ENCODE measurements at regions not wholly inside any gene's neighbourhood (a gene's known extent, or its start where the extent isn't known, plus 50 kb on each side); places are given as distances from the start of the nearest gene placed in this dataset.

DNA sequence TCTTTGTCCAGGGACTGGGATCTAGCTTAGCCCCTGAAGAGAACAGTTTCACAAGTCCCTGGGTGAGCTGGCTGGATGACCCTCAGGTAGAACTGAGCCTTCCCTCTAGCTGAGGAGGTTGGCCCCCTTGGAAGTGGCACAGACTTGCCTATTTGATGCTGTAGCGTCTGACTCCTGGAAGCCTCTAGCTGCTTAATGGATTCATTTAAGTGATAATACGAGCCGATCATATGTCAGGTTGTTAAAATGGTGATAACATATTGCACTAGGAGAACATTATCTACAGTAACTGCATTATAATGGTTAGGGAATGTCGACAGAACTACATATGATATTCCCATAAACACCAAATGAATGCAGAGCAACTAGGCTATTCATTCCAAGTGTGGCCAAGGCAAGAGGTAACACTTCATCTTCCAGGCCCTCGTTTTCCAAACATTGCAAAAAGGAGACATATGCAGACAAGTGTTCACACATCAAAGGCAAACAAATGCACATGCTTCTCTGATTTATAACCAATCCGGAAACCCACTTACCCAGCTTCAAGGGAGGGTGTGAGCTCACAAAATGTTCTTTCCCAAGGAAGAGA lies 340.1 kb upstream of the PLXNA2 start:
- TF ChIP-seq, protein P1, sequence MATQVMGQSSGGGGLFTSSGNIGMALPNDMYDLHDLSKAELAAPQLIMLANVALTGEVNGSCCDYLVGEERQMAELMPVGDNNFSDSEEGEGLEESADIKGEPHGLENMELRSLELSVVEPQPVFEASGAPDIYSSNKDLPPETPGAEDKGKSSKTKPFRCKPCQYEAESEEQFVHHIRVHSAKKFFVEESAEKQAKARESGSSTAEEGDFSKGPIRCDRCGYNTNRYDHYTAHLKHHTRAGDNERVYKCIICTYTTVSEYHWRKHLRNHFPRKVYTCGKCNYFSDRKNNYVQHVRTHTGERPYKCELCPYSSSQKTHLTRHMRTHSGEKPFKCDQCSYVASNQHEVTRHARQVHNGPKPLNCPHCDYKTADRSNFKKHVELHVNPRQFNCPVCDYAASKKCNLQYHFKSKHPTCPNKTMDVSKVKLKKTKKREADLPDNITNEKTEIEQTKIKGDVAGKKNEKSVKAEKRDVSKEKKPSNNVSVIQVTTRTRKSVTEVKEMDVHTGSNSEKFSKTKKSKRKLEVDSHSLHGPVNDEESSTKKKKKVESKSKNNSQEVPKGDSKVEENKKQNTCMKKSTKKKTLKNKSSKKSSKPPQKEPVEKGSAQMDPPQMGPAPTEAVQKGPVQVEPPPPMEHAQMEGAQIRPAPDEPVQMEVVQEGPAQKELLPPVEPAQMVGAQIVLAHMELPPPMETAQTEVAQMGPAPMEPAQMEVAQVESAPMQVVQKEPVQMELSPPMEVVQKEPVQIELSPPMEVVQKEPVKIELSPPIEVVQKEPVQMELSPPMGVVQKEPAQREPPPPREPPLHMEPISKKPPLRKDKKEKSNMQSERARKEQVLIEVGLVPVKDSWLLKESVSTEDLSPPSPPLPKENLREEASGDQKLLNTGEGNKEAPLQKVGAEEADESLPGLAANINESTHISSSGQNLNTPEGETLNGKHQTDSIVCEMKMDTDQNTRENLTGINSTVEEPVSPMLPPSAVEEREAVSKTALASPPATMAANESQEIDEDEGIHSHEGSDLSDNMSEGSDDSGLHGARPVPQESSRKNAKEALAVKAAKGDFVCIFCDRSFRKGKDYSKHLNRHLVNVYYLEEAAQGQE (IDR thresholded peaks at IDR 0.05; ENCODE audit: insufficient read depth in 1 of 2, low read depth in 2 of 2, low read length in 2 of 2): no peak
- TF ChIP-seq TAF1 (IDR thresholded peaks at IDR 0.05; ENCODE audit: borderline replicate concordance, insufficient read depth, low read length) (no peak), FOXP2 (optimal IDR thresholded peaks at IDR 0.05; ENCODE audit: borderline replicate concordance, extremely low read depth, extremely low read length, insufficient read depth) (no peak), SIN3A (IDR thresholded peaks at IDR 0.05; ENCODE audit: borderline replicate concordance, insufficient read depth, low read length) (no peak), POLR2AphosphoS5 (IDR thresholded peaks at IDR 0.05; ENCODE audit: low read depth, low read length) (no peak)

DNA sequence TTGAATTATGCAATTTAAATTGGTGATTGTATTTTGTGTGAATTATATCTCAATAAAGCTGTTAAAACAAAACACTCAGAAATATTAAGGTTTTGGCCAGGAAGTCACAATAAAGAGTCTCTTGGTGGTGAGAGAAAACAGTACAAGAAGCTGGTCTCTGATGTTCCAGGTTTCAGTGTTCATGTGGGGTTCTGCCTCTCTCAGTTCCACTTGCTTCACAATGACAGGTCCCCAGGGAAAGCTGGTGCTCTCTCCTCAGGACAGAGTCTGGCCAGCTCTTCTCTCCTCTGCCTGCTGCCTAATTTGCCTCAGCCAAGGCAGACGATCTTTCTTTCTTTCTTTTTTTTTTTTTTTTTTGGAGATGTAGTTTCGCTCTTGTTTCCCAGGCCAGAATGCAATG lies 342.9 kb upstream of the PLXNA2 start:
- TF ChIP-seq SIN3A (IDR thresholded peaks at IDR 0.05; ENCODE audit: borderline replicate concordance, insufficient read depth, low read length) (no peak), FOXP2 (optimal IDR thresholded peaks at IDR 0.05; ENCODE audit: borderline replicate concordance, extremely low read depth, extremely low read length, insufficient read depth) (no peak), TAF1 (IDR thresholded peaks at IDR 0.05; ENCODE audit: borderline replicate concordance, insufficient read depth, low read length) (no peak), POLR2AphosphoS5 (IDR thresholded peaks at IDR 0.05; ENCODE audit: low read depth, low read length) (no peak)
- TF ChIP-seq, protein P1 (IDR thresholded peaks at IDR 0.05; ENCODE audit: insufficient read depth in 1 of 2, low read depth in 2 of 2, low read length in 2 of 2): no peak

DNA sequence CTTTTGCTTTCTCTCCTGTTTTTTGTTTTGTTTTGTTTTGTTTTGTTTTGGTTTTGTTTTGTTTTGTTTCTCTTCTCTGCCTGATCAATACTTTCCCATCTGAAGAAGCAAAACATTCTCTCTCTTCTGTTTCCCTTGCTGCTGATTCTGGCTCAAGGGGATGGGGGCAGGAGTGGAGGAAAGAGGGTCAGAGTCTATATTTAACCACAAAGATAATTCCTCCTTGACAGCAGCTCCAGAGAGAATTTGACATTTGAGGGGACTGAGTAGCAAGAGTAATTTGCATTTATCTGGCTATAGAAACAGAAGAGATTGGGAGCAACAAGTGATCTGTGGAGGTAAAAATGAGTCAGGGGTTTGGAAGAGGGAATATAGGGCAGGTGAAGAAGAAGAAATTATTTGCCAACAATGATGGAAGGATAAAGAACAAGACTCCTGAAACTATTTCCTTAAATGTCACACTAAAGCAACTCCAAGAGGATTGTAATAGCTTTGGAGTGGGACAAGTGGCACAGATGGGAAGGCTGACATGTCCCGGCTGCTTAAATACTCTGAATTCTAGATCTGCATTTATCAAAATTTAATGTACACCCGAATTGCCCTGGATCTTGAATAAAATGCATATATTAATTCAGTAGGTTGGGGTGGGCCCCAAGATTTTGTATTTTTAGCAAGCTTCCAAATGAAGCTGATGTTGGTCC lies 349.3 kb upstream of the PLXNA2 start:
- TF ChIP-seq FOXP2 (optimal IDR thresholded peaks at IDR 0.05; ENCODE audit: borderline replicate concordance, extremely low read depth, extremely low read length, insufficient read depth) (no peak), POLR2AphosphoS5 (IDR thresholded peaks at IDR 0.05; ENCODE audit: low read depth, low read length) (no peak), TAF1 (IDR thresholded peaks at IDR 0.05; ENCODE audit: borderline replicate concordance, insufficient read depth, low read length) (no peak), SIN3A (IDR thresholded peaks at IDR 0.05; ENCODE audit: borderline replicate concordance, insufficient read depth, low read length) (no peak)
- TF ChIP-seq, protein P1 (IDR thresholded peaks at IDR 0.05; ENCODE audit: insufficient read depth in 1 of 2, low read depth in 2 of 2, low read length in 2 of 2): no peak

DNA sequence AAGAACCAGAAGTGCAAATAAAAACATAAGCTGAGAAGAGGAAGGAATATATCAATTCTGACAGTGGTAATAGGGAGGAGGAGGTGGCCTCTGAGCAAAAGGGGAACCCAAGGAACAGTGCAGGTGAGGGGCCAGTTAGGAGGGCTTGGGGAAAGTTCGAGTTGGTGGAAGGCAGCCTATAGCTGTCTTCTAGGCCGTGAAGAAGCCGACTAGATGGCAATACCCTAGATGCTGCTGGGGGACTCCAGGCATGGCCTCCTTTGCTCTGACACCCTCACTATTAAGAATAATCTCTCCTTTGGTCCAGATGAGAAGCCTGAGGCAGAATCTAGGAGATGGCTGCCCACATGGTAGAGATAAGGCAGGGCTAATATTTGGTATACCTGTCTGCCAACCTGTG lies 351.1 kb upstream of the PLXNA2 start:
- TF ChIP-seq, protein P1 (IDR thresholded peaks at IDR 0.05; ENCODE audit: insufficient read depth in 1 of 2, low read depth in 2 of 2, low read length in 2 of 2): no peak
- no peak for TF ChIP-seq SIN3A (IDR thresholded peaks at IDR 0.05; ENCODE audit: borderline replicate concordance, insufficient read depth, low read length)
- TF ChIP-seq POLR2AphosphoS5 (IDR thresholded peaks at IDR 0.05; ENCODE audit: low read depth, low read length): no peak
- no peak for TF ChIP-seq FOXP2 (optimal IDR thresholded peaks at IDR 0.05; ENCODE audit: borderline replicate concordance, extremely low read depth, extremely low read length, insufficient read depth)
- no peak for TF ChIP-seq TAF1 (IDR thresholded peaks at IDR 0.05; ENCODE audit: borderline replicate concordance, insufficient read depth, low read length)

Data from PFSK-1 (cell line).